H1 (cell line): ENCODE measurements at regions not wholly inside any gene's neighbourhood (a gene's known extent, or its start where the extent isn't known, plus 50 kb on each side); places are given as distances from the start of the nearest gene placed in this dataset.

Experiments
- ASH2L ChIP-seq: fragments of 200-600, 300-600 bp; sonication (generic); IDR thresholded peaks from one replicate; pipeline ENCODE4 v1.7.1; 2017; ENCODE audit warnings: low read length
- CHD1 ChIP-seq: IDR thresholded peaks from 2 replicates; pipeline ENCODE4 v1.6.1; 2012; ENCODE audit warnings: low read depth, low read length, improper control_type of control experiment
- CHD7 ChIP-seq: fragments of 300-600 bp; sonication (generic); IDR thresholded peaks from 2 replicates; pipeline ENCODE4 v1.7.1; 2012; ENCODE audit warnings: low read length, moderate library complexity, mild to moderate bottlenecking, inconsistent platforms; ENCODE audit not compliant: insufficient replicate concordance
- RFX5 ChIP-seq: IDR thresholded peaks from 2 replicates; pipeline ENCODE4 v1.6.1; 2011; ENCODE audit warnings: low read depth, low read length, improper control_type of control experiment, borderline replicate concordance
- SP4 ChIP-seq: IDR thresholded peaks from 2 replicates; pipeline ENCODE4 v1.6.1; 2012; ENCODE audit warnings: low read length, inconsistent platforms
- TEAD4 ChIP-seq: IDR thresholded peaks from 2 replicates; pipeline ENCODE4 v1.6.1; 2012; ENCODE audit warnings: low read depth, low read length, inconsistent platforms, mixed read lengths

GRCh38 chr10:70964881-70965280 lies 76.5 kb upstream of the PCBD1 start (continued):
- TF ChIP-seq CHD7 (no peak), SP4 (no peak), ASH2L (no peak), RFX5 (no peak), CHD1 (no peak), TEAD4 (no peak)
- TF ChIP-seq, all 59 proteins: peak for 0
